Endothelial cell of umbilical vein (primary cell): ENCODE measurements at regions not wholly inside any gene's neighbourhood (a gene's known extent, or its start where the extent isn't known, plus 50 kb on each side); places are given as distances from the start of the nearest gene placed in this dataset.

Experiments
- CTCF ChIP-seq, 2 donors: IDR thresholded peaks; 1 replicate in 1 of 2; 2 replicates in 1 of 2; pipeline ENCODE4 v1.5.1; 2011; ENCODE audit warnings: low read length in 2 of 2, mild to moderate bottlenecking in 2 of 2, moderate library complexity in 2 of 2, control low read depth in 1 of 2, inconsistent platforms in 1 of 2, low read depth in 1 of 2; ENCODE audit not compliant: insufficient read depth in 1 of 2; ENCODE audit errors: extremely low read depth in 1 of 2
- EZH2 ChIP-seq: IDR thresholded peaks from 2 replicates; pipeline ENCODE4 v1.6.1; 2012; ENCODE audit warnings: borderline replicate concordance, low read depth, mild to moderate bottlenecking, moderate library complexity, low read length, inconsistent platforms; ENCODE audit not compliant: severe bottlenecking
- MYC ChIP-seq: IDR thresholded peaks from one replicate; pipeline ENCODE4 v1.6.1; 2011; ENCODE audit warnings: mild to moderate bottlenecking, low read depth, low read length
- POLR2A ChIP-seq: IDR thresholded peaks from 2 replicates; pipeline ENCODE4 v1.6.1; 2012; ENCODE audit warnings: low read depth, mild to moderate bottlenecking, control low read depth, low read length
- POLR2AphosphoS5 ChIP-seq: IDR thresholded peaks from 2 replicates; pipeline ENCODE4 v1.6.1; 2012; ENCODE audit warnings: low read depth, mild to moderate bottlenecking, control low read depth, low read length, moderate library complexity; ENCODE audit not compliant: insufficient read depth

- TF ChIP-seq POLR2AphosphoS5 (no peak), POLR2A (no peak), EZH2 (no peak), CTCF (IDR thresholded peaks at IDR 0.05; ENCODE audit: extremely low read depth in 1 of 2, insufficient read depth in 1 of 2, low read depth in 1 of 2, low read length in 2 of 2) (no peak), MYC (no peak)
Observed at GRCh38 chr2:144099340-144099739, 420.6 kb downstream of the ZEB2 start.
